Brain pericyte (primary cell): ENCODE measurements at regions not wholly inside any gene's neighbourhood (a gene's known extent, or its start where the extent isn't known, plus 50 kb on each side); places are given as distances from the start of the nearest gene placed in this dataset.

Source experiments
- DNase-seq: peaks from one replicate; pipeline ENCODE4 v3.0.0-alpha.2; 2012; ENCODE audit warnings: low read depth, low spot score

DNA sequence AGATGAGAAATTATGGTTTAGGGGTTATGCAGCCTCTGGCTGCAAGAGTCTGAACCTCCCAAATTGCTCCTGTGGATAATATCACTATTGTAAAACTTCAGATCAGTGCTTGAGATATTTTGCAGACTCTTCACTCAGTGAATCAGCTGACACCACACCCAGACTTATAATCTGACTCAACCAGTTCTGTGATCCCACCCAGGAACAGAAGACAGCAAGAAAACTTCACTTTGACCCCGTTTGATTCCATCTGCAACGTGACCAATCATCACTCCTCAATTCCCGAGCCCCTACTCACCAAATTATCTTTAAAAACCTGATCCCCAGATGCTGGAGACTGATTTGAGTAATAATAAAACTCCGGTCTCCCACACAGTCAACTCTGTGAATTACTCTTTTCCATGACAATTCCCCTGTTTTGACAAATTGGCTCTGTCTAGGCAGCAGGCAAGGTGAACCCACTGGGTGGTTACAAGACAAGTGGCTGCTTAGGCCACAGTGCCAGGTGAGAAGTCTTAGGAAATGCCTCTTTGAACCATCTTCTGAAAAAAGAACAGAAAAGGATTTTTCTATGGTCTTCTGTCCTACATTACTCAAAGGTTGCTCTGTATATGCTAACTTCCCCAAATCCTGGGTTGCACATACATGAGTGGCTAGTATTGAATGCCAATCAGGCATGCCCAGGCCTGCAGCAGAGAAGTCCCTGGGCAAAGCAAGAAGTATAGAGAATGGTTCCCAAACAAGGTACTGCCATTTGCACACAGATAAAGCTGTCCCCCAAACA is 588.0 kb downstream of the PRELID2 start:
- DNase-seq = no peak

DNA sequence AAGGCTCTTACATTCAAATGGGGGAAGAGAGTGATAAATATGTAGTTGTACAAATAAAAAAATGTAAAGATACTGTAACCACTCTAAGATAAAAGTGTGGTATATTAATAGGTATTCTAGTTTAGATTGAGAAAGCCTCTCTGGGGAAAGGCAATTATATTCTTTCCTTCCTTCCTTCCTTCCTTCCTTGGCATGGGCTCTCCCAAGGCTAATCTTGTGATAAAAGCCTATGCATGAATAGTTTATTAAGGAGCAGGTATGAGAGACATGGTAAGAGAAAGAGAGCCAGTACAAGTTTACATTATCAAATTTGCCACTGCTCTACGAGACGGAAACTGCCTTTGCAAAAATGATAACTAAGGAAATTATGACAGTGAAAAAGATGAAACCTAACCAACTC is 588.8 kb downstream of the PRELID2 start:
- DNase-seq = no peak

DNA sequence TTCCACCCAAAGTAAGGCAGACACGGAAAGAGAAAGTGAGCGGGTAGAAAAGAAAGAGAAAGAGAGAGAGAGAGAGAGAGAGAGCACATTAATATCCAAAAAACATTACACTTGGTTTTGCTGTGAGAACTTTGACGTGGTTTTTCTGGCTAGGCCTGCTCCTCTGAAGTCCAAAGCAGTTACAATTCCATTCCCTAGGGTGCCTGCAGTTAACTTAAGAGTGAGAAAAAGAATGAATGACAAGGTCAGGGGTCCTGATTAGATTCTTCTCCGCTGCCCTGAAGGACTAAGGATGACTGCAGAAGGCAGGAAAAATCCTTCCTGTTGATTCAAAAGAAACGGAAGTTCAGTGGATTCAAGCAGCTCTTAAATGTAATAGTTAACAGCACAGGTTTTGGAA is 589.8 kb downstream of the PRELID2 start:
- no peak for DNase-seq

DNA sequence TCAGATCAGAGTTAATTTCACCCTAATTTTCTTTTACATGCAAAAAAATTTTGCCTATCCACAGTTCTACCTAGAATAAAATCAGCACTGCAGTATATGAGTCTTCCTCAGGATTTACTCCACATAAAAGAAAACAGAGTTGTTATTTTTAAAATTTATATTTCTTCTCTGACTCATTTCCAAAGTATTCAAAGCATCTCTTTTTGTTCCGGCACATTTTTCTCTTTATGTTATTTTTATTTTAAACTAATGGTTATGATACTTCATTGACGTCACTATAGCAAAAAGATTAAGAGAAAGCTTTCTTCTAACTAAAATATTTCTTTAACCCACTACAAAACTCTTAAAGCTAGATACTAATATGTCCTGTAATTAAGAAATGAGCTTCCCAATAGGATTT is 590.4 kb downstream of the PRELID2 start:
- no peak for DNase-seq

DNA sequence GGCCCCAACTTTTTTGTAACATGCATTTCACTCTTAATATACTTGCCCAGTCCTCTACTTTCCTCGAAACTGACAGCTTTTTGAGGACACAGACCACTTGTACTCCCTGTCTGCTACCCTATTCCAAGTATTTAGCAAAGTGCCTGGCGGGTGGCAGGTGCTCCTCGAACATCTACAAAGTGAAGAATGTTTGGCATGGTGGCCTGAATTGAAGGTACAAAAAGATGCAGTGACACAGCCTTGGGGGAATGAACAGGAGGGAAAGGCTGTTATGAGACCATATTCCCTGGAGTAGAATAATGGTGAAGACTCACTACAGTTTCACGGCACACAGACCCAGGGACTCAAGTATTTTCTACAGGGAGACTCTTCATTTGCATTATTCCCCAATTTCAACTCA is 590.9 kb downstream of the PRELID2 start:
- no peak for DNase-seq

DNA sequence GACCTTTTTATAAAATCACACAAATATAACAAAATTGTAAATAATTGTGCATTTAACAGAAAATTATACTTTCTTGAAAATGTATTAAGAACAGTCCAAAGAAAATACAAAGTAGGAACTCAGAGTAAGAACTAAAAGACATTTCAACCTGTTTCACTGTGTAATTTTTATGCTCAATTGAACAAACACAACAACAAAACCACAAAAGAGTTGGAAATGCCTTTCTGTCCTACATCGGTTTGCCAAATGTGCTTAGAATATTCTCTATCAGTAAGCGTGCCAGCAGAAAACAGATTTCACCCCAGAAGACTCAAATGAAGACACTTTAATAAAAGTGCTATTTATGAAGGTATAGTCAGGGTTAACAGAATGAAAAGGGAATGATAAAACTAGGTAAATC is 592.1 kb downstream of the PRELID2 start:
- DNase-seq = no peak

DNA sequence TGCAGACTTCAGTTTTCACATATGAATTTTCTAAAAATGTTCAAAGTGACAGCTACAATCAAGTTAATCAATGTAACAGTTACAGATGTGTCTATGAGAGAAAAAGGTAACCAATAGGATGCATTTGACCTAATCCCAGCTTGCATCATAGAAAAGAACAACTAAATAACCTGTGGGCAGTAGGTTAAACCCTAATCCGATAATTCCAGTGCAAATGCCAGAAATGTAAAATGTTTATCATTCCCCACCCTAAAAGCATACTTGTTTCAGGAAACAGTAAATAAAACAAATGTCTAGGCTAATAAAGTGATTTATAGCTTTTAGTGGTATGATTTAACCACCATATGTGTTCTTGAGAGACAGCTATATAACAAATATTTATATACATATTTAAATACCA is 592.6 kb downstream of the PRELID2 start:
- DNase-seq = no peak

DNA sequence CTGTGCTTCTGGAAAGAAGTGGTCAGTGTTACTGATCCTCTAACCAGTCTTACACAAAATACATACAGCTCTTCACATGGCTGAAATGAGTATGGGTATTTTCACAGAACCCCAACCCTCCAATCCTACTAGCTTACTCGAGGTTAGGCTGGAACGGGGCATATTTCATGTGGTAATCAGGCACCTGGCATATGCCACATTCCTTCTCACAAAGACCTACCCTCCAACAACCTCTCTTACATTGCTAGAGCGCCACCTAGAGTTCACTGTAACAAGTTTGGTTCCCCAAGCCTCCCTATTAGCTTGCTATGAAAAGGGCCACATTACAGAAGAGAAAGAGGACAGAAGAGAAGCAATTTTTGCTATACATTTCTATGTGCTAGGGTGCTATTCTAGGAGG is 597.3 kb downstream of the PRELID2 start:
- DNase-seq = no peak

DNA sequence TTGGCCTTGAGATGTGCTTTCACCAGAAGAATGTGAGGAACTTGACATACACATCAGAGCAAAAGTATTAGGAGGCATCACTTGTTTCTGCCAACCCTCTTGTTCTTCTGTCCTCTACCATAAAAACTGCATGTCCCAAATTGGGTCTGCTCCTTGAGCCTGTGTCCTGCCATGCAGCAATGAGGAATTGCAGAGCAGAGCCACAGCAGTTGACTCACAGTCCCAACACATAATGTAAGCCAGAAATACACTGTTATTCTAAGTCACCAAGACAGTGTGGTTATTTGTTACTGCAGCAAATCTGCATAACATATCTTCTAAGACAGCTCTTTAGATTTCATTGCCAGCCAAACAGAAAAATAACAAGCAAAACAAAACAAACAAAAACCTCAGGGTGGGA is 598.2 kb downstream of the PRELID2 start:
- no peak for DNase-seq

DNA sequence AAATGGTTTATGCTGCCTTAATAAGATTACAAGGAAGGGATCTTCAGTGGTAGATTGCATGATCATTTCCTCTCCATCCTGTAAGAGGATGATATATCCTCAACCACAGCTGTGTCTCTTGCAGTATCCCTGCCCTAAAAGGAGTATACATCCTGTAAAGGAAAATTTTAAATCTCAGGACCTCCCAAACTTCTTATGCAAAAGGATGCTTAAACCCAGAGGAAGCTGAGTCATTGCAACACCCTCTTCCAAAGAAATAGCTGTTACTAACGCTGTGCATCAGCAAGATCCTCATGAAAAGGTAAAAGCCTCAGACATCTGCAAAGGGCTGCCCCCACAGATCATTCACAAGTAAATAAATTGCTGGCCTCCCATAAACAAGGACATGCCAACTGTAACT is 599.0 kb downstream of the PRELID2 start:
- no peak for DNase-seq

DNA sequence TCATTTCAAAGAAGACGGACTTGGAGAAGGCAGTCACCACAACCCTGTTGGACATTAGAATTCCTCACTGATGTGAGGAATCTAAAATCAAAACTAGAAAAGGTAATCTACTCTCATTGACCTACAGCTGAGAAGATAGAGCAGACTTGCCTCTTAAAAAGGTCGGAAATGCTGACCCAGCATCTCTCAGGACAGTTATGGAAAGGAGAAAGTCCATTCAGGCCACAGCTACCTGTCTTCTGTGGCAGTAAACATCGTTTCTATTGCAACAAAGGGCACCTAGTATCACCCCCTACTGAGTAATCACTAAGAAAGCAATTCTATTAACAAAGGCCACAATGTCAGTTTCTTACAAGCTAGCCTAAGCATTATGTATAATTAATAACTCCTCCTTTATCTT is 601.7 kb downstream of the PRELID2 start:
- no peak for DNase-seq

DNA sequence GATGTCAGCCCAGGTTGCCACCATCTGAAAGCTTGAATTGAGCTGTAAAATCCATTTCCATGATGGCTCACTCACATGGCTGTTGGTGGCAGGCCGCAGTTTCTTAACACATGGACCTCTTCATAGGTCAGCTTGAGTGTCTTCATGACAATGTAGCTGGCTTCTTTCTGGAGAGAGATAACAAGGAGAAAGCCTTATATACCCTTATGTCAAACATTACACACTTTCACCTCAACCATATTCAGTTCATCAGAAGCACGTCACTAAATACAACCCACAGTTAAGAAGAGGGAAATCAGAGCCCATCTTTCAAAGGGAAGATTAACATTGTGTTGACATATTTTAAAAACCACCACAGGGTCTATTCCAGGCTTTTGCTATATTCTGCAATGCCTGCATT is 604.4 kb downstream of the PRELID2 start:
- DNase-seq = no peak

DNA sequence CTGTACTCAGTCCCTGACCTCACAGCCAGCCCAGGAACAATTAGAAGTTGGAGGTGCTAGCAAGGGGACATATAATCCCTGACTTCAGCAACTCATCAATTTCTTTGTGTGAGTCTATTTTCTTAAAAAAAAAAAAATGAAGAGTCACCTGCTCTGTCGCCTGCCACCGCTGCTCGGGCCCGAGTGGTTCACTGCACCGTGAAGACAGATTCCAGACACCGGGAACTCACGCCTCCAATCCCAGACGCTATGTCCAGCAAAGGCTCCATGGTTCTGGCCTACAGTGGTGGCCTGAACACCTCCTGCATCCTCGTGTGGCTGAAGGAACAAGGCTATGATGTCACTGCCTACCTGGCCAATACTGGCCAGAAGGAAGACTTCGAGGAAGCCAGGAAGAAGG is 606.6 kb downstream of the PRELID2 start:
- no peak for DNase-seq

DNA sequence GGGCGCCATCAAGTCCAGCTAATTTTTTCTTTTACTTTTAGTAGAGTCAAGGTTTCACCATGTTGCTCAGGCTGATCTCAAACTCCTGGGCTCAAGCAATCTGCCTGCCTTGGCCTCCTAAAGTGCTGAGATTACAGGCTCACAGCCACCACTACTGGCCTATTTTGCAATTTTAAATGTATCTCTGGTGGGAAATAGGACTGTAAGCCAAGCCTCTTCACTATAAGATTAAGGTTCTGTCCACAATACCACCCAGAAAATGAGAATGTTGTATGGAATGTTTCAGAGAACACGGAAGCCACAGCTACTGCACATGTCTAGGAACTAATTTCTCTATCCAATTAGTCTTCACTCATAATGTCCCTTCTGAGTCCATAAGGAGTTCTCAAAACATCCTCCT is 607.3 kb downstream of the PRELID2 start:
- no peak for DNase-seq

DNA sequence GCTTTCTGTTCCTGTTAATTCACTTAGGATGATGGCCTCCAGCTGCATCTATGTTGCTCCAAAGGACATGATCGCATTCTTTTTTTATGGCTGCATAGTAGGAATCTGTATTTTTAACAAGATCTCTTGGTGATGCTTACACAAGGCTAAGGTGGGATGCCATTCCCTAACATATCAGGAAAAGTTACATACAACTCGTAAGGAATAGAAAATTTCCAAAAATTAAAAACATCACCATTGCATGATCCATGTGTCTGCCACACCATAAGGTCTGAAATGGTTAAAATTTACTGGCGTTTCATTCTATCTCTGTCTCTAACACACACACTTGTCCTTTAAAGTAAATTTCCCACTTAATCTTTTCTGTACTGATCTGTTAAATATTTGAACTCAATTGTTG is 608.4 kb downstream of the PRELID2 start:
- DNase-seq = no peak

DNA sequence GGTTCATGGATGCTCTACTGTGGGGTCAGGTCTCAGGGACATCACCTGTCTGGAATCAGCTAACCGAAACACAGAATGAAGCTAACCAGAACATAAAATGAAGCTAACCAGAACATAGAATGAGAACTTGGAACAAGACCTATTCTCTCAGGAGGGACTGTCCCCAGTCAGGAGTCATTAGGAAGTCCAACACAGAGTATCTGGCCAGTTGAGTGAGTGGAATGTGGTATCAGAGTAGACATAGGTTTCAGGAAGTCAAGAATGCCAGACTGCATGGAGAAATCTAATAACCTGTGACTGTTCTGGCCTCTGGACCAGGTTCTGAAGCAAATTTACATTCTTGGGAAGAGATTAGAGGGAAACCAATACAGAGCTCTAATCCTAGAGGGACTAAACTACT is 609.6 kb downstream of the PRELID2 start:
- no peak for DNase-seq

DNA sequence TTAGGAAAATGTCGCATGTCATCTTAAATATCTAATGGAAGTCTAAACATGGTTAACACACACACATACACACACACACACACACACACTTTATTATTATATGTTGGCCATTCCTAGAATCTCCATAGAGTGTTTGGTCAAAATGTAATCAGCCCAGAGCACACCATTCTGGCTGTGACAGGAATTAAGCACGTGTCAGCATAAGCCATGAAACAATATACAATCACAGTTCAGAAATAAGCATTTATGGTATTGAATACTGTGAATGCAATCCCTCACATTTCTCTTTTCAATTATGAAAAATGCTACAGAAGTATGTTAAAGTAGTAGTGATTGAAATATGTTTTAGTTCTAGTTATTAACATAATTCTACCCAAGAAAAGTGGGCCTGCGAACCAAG is 611.6 kb downstream of the PRELID2 start:
- DNase-seq = no peak

DNA sequence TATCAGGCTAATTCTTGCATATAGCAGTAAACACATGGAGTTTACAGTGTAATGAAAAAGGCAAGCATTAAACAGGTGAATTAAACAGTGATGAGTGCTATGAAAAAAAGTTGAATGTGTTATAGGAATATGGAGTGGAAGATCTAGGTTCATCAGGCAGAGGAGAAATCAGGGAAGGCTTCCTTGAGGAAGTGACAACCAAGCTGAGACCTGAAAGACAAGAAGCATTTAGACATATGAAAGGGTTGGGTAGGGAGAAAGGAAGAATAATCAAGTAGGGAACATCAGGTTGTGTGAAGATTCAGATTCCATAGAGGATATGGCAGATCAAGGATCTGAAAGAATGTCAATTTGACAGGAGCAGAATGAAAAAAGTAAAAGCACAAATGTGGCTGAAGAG is 612.5 kb downstream of the PRELID2 start:
- DNase-seq = no peak

DNA sequence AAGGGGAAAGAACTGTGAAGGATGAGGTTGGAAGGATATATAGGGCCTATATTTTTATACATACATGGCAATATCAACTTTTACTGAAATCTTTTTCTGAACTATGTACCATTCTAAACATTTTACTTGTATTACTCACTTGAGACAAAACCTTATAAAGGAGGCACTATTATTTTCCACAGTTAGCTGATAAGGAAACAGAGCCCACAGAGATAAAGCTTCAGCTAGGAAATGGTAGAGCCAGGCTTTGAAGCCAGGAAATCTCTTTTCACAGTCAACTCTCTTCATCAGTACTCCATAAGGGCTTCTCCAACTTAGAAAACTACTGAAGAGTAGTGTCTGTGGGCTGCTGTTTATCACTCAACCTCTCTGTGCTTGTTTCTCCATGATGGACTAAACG is 613.7 kb downstream of the PRELID2 start:
- no peak for DNase-seq

DNA sequence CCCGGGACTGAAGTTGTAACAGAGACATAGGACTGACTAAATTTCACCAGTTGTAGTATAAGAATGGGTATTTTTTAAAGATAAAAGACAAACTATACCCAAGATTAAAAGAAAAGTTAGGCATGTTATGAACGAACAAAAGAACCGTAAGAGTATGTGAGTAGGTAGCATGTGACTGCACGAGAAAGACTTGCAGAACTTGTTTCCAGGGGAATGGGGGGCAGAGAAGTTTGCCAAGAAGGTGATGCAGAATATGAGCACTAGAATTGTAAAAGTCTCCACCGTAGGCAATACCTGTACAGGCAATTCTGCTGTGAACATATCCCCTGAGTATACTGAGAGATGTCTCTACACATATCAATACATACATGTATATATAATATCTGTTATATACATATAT is 614.7 kb downstream of the PRELID2 start:
- no peak for DNase-seq

DNA sequence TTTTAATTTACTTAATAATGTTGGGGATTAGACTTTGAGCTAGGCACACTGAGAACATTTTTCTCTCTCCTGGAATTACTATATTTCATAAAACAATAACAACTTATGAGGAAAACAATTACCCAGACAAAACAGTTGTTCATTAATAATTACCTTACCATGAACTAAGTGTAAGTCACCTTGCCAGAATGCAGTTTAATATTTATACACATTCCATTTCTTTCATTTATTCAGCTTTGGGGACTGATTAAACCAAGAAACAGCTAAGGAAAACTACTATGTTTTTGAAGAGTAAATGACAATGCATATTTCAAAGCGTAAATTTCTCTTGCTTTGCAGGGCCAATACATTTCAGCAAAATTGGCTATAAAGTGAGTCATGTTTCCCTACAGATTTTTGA is 616.2 kb downstream of the PRELID2 start:
- no peak for DNase-seq

DNA sequence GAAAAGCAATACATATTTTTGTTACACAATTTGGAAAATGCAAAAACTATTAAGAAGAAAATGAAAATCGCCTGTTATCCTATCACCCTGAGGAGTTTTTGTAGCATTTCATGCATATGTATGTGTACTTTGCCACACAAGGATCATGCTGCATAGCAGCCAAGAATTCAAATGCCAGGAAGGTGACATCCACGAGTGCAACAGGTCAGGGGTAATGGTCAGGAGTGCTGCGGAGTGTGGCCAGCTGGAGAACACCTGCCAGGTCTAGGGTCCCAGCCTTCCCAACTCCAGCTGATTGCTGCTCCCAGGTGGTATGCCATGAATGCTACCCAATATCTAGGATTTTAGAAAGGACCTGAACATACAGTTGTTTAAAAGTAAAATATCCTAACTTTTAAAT is 617.1 kb downstream of the PRELID2 start:
- no peak for DNase-seq

DNA sequence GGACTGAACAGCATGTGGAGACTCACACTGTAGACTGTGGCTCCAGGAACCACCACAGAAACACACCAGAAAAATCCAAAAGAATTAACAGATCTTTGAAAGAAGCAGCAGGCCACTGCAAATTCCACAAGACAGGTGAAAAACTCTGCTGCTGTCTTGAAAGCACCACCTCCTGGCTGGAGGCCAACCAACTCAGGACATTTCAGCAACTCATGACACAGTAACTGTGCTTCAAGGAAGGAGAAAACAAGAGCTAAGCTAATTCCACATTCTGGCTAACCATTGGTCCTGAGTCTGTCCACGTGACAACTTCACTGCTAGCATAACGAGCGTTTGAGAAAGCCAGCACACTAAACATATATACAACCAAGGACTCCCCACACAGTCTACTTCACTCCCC is 625.1 kb downstream of the PRELID2 start:
- no peak for DNase-seq

DNA sequence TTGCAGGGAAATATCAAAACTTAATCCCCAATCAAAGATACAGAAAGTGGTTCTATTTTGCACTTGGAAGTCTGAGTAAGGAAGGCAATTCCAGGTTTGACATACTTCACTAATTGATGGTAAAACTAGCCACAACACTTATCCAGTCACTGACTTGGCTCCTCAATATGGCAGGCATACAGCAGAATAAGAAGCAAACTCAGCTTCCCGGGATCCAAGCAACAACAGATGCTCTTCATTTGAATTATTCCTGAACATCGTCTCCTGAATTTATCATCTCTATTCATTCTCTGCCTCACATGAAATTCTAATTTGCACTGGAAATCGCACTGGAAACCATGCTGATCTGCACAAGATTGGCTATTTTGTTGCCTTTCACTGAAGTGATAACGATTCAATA is 629.6 kb downstream of the PRELID2 start:
- no peak for DNase-seq
